ENCODE measurements at regions not wholly inside any gene's neighbourhood (a gene's known extent, or its start where the extent isn't known, plus 50 kb on each side); places are given as distances from the start of the nearest gene placed in this dataset.
"Not testable (repeated sequence)": the region's sequence is repeated elsewhere in the genome, so short reads cannot be mapped to it uniquely, and the experiment has no call there.

GRCh38 chr1:221973787-221974186, 231.9 kb upstream of the DUSP10 start:
- H4K91ac ChIP-seq (replicated peaks; ENCODE audit: insufficient read length, low read length); FAIRE-seq; H2AK5ac ChIP-seq (ENCODE audit: low read depth, low read length); H3K9ac ChIP-seq (replicated peaks in 1 of 4; ENCODE audit: extremely low read depth in 1 of 4, low read depth in 3 of 4, low read length in 3 of 4); H3K9me3 ChIP-seq (ENCODE audit: insufficient read depth in 2 of 2, low read depth in 1 of 2, low read length in 1 of 2); H3K27ac ChIP-seq (ENCODE audit: low read depth, low read length); H2BK12ac ChIP-seq (ENCODE audit: low read depth, low read length); H3K79me1 ChIP-seq (ENCODE audit: low read depth, low read length); H3K4ac ChIP-seq (replicated peaks; ENCODE audit: insufficient read length, low read depth, low read length); H2AFZ ChIP-seq (ENCODE audit: low read length); H2BK15ac ChIP-seq (ENCODE audit: low read length); H3K56ac ChIP-seq (replicated peaks; ENCODE audit: insufficient read length, low read depth, low read length); H3K4me1 ChIP-seq (replicated peaks in 1 of 4; ENCODE audit: control insufficient read depth in 3 of 4, insufficient read depth in 4 of 4, low read length in 3 of 4); H3K18ac ChIP-seq (ENCODE audit: extremely low read depth, low read length); H4K8ac ChIP-seq (ENCODE audit: extremely low read depth, insufficient read depth, low read length); H3K4me2 ChIP-seq (ENCODE audit: insufficient read depth in 1 of 2, low read depth in 2 of 2, low read length in 2 of 2); H2BK120ac ChIP-seq (replicated peaks; ENCODE audit: low read depth, low read length); H3K27me3 ChIP-seq (replicated peaks in 1 of 4; ENCODE audit: control insufficient read depth in 3 of 4, extremely low read depth in 1 of 4, insufficient read depth in 3 of 4, low read length in 3 of 4); DNase-seq (ENCODE audit: low read depth in 1 of 2, low spot score in 2 of 2); H3K36me3 ChIP-seq (ENCODE audit: control insufficient read depth in 2 of 4, insufficient read depth in 4 of 4, low read length in 3 of 4); H3K14ac ChIP-seq (ENCODE audit: insufficient read length); H3K23me2 ChIP-seq (ENCODE audit: low read depth, low read length); H4K5ac ChIP-seq (ENCODE audit: insufficient read length, low read depth, low read length); H2BK5ac ChIP-seq (ENCODE audit: low read depth, low read length); H3K23ac ChIP-seq (ENCODE audit: insufficient read length); H4K20me1 ChIP-seq (replicated peaks in 1 of 2; ENCODE audit: control insufficient read depth in 1 of 2, insufficient read depth in 2 of 2, low read length in 2 of 2); H3K79me2 ChIP-seq (ENCODE audit: control insufficient read depth in 1 of 2, insufficient read depth in 2 of 2, low read length in 2 of 2); H2BK20ac ChIP-seq (ENCODE audit: low read length); POLR2A ChIA-PET (ENCODE audit: partially characterized antibody); H3K4me3 ChIP-seq (ENCODE audit: extremely low read depth in 1 of 4, insufficient read depth in 2 of 4, low read depth in 3 of 4, low read length in 4 of 4): not testable (repeated sequence)
- CTCF ChIA-PET (ENCODE audit: partially characterized antibody) = interaction anchor here (0.5 kb wide), 1 partner anchor 65 kb away, joined by 3 read pairs; no protein-coding TSS in a partner anchor
- 90% methylated on average over 2 of the region's 3 CpGs; no CpG with 5 or more reads in 1 of the 2 experiments for WGBS, 2 experiments (ENCODE audit: extremely low coverage in 1 of 2, insufficient coverage in 1 of 2, insufficient read length in 1 of 2, insufficient replicate concordance in 2 of 2, low coverage in 1 of 2, low lambda C conversion rate in 2 of 2, missing lambda C conversion rate in 1 of 2)

Data from H1 (cell line).